Liver (tissue), 7 donors: ENCODE measurements at regions not wholly inside any gene's neighbourhood (a gene's known extent, or its start where the extent isn't known, plus 50 kb on each side); places are given as distances from the start of the nearest gene placed in this dataset.

ENCODE experiments used
- DNase-seq: peaks from one replicate; pipeline ENCODE4 v3.0.0-alpha.2; 2017; ENCODE audit warnings: low spot score
- H3K27ac ChIP-seq, 2 donors: one replicate each; pipeline ENCODE4 v1.7.0; 2013; ENCODE audit warnings: inconsistent platforms in 2 of 2, low read length in 2 of 2, control low read depth in 1 of 2, low read depth in 1 of 2, mild to moderate bottlenecking in 1 of 2
- H3K27me3 ChIP-seq, 4 donors: one replicate each; pipeline versions ENCODE4 v1.6.1 to v1.7.0; 2013; ENCODE audit warnings: low read length in 3 of 4, inconsistent platforms in 1 of 4, mild to moderate bottlenecking in 1 of 4, moderate library complexity in 1 of 4; ENCODE audit not compliant: control insufficient read depth in 4 of 4, insufficient read depth in 4 of 4
- H3K36me3 ChIP-seq, 4 donors: one replicate each; pipeline versions ENCODE4 v1.6.1 to v1.7.0; 2013; ENCODE audit warnings: low read length in 3 of 4, mild to moderate bottlenecking in 3 of 4, low read depth in 1 of 4, moderate library complexity in 1 of 4; ENCODE audit not compliant: control insufficient read depth in 4 of 4, insufficient read depth in 3 of 4
- H3K4me1 ChIP-seq, 4 donors: one replicate each; pipeline versions ENCODE4 v1.6.1 to v1.7.0; 2013; ENCODE audit warnings: low read length in 3 of 4, mild to moderate bottlenecking in 3 of 4, moderate library complexity in 1 of 4; ENCODE audit not compliant: control insufficient read depth in 4 of 4, insufficient read depth in 4 of 4
- H3K4me3 ChIP-seq, 3 donors: one replicate each; pipeline versions ENCODE4 v1.6.1 to v1.7.0; 2013; ENCODE audit warnings: low read length in 3 of 3, control low read depth in 1 of 3, low read depth in 1 of 3, mild to moderate bottlenecking in 1 of 3
- H3K9ac ChIP-seq, 2 donors: one replicate each; pipeline ENCODE4 v1.7.0; 2013; ENCODE audit warnings: low read length in 2 of 2, mild to moderate bottlenecking in 2 of 2, moderate library complexity in 2 of 2, control low read depth in 1 of 2, low read depth in 1 of 2
- H3K9me3 ChIP-seq, 4 donors: one replicate each; pipeline versions ENCODE4 v1.6.1 to v1.7.0; 2013; ENCODE audit warnings: low read length in 3 of 4; ENCODE audit not compliant: control insufficient read depth in 4 of 4
- ATF3 ChIP-seq: IDR thresholded peaks from 2 replicates; pipeline ENCODE4 v1.6.1; 2016; ENCODE audit warnings: antibody characterized with exemption
- EGR1 ChIP-seq, 2 donors: IDR thresholded peaks; 2 replicates each; pipeline ENCODE4 v1.6.1; 2016 to 2018; ENCODE audit warnings: antibody characterized with exemption in 2 of 2, low read depth in 2 of 2
- FOXA1 ChIP-seq: IDR thresholded peaks from 2 replicates; pipeline ENCODE4 v1.6.1; 2016; ENCODE audit warnings: antibody characterized with exemption
- GABPA ChIP-seq, 2 donors: IDR thresholded peaks in 1 of 2; conservative IDR thresholded peaks in 1 of 2; 2 replicates each; pipeline ENCODE4 v1.6.1; 2016; ENCODE audit warnings: antibody characterized with exemption in 2 of 2, mild to moderate bottlenecking in 1 of 2, moderate library complexity in 1 of 2
- HNF4A ChIP-seq, 2 donors: conservative IDR thresholded peaks; 2 replicates each; pipeline ENCODE4 v1.6.1; 2016; ENCODE audit warnings: antibody characterized with exemption in 2 of 2, mild to moderate bottlenecking in 2 of 2
- HNF4G ChIP-seq: IDR thresholded peaks from 2 replicates; pipeline ENCODE4 v1.6.1; 2016; ENCODE audit warnings: antibody characterized with exemption
- JUND ChIP-seq, 2 donors: IDR thresholded peaks; 2 replicates each; pipeline ENCODE4 v1.6.1; 2016; ENCODE audit warnings: antibody characterized with exemption in 2 of 2
- MAX ChIP-seq: IDR thresholded peaks from 2 replicates; pipeline ENCODE4 v1.6.1; 2016; ENCODE audit warnings: antibody characterized with exemption
- NR2F2 ChIP-seq: IDR thresholded peaks from 2 replicates; pipeline ENCODE4 v1.6.1; 2016; ENCODE audit warnings: antibody characterized with exemption
- RAD21 ChIP-seq, 2 donors: IDR thresholded peaks; 2 replicates each; pipeline ENCODE4 v1.6.1; 2016; ENCODE audit warnings: antibody characterized with exemption in 2 of 2, mild to moderate bottlenecking in 2 of 2
- REST ChIP-seq: IDR thresholded peaks from 2 replicates; pipeline ENCODE4 v1.6.1; 2016; ENCODE audit warnings: antibody characterized with exemption, mild to moderate bottlenecking
- RXRA ChIP-seq, 2 donors: IDR thresholded peaks; 2 replicates each; pipeline ENCODE4 v1.6.1; 2017 to 2018; ENCODE audit warnings: antibody characterized with exemption in 2 of 2, mild to moderate bottlenecking in 1 of 2
- SP1 ChIP-seq: IDR thresholded peaks from 2 replicates; pipeline ENCODE4 v1.6.1; 2018; ENCODE audit warnings: antibody characterized with exemption, mild to moderate bottlenecking
- TAF1 ChIP-seq: conservative IDR thresholded peaks from 2 replicates; pipeline ENCODE4 v1.6.1; 2016; ENCODE audit warnings: antibody characterized with exemption, mild to moderate bottlenecking
- YY1 ChIP-seq: IDR thresholded peaks from 2 replicates; pipeline ENCODE4 v1.6.1; 2016; ENCODE audit warnings: antibody characterized with exemption, mild to moderate bottlenecking
- ZBTB33 ChIP-seq: IDR thresholded peaks from 2 replicates; pipeline ENCODE4 v1.6.1; 2016; ENCODE audit warnings: antibody characterized with exemption
- WGBS: extraction: QIAGEN DNeasy Blood & Tissue Kit; methylation state at CpG from one replicate; pipeline ENCODE4 v1.1.7; 2013; 5-methylcytosine and 5-hydroxymethylcytosine counted together
- donor health status: healthy.
- donor health status: healthy.
- donor health status: healthy.
- donor health status: healthy.

GRCh38 chr22:35488513-35488912, 52.1 kb upstream of the RASD2 start:
- TF ChIP-seq FOXA1 (no peak), YY1 (no peak), RXRA (IDR thresholded peaks at IDR 0.05) (no peak), HNF4A (conservative IDR thresholded peaks at IDR 0.05) (no peak), ZBTB33 (no peak), RAD21 (IDR thresholded peaks at IDR 0.05) (no peak), EGR1 (IDR thresholded peaks at IDR 0.05; ENCODE audit: low read depth in 2 of 2) (no peak), SP1 (no peak), HNF4G (no peak), MAX (no peak), ATF3 (no peak), REST (no peak), GABPA (IDR thresholded peaks at IDR 0.05 in 1 of 2, conservative IDR thresholded peaks at IDR 0.05 in 1 of 2) (no peak)
- H3K4me1 ChIP-seq: no peaks in the 10 kb centered on the region
- 45% methylated on average over 3 of the region's 3 CpGs for WGBS
- H3K36me3 ChIP-seq: no peaks in the 10 kb centered on the region
- no peak overlapping the region for H3K9ac ChIP-seq
- H3K27me3 ChIP-seq: peaks cover 0 to 2% (median 0%) of the 10 kb centered on the region in 4 donors
- H3K4me3 ChIP-seq: no peak overlapping the region
- DNase-seq: no peak
- H3K9me3 ChIP-seq: no peaks in the 10 kb centered on the region
- no peak overlapping the region for H3K27ac ChIP-seq

GRCh38 chr22:35489239-35489638, 51.4 kb upstream of the RASD2 start:
- TF ChIP-seq MAX (no peak), HNF4A (conservative IDR thresholded peaks at IDR 0.05) (no peak), YY1 (no peak), RXRA (IDR thresholded peaks at IDR 0.05) (no peak), JUND (IDR thresholded peaks at IDR 0.05) (no peak), ATF3 (no peak), TAF1 (no peak), ZBTB33 (no peak), HNF4G (no peak), REST (no peak), NR2F2 (no peak)
- Histone ChIP-seq H3K36me3 (no peaks in the 10 kb centered on the region), H3K9ac (no peak overlapping the region), H3K4me3 (no peak overlapping the region), H3K9me3 (no peaks in the 10 kb centered on the region), H3K27me3 (peaks cover 0 to 2% (median 0%) of the 10 kb centered on the region in 4 donors), H3K4me1 (no peaks in the 10 kb centered on the region), H3K27ac (no peak overlapping the region)
- WGBS: 71% methylated on average over 6 of the region's 6 CpGs
- no peak for DNase-seq
